ENCODE measurements at regions not wholly inside any gene's neighbourhood (a gene's known extent, or its start where the extent isn't known, plus 50 kb on each side); places are given as distances from the start of the nearest gene placed in this dataset.

GRCh38 chr6:50217841-50218240, 168.1 kb upstream of the DEFB112 start:
- no peak for DNase-seq (ENCODE audit: low read depth)

GRCh38 chr6:50236164-50236563, 186.4 kb upstream of the DEFB112 start:
- no peak for DNase-seq (ENCODE audit: low read depth)

GRCh38 chr6:50239853-50240252, 190.1 kb upstream of the DEFB112 start:
- DNase-seq (ENCODE audit: low read depth) = no peak

GRCh38 chr6:50240986-50241385, 191.3 kb upstream of the DEFB112 start:
- no peak for DNase-seq (ENCODE audit: low read depth)

- DNase-seq (ENCODE audit: low read depth) = no peak
Measured at GRCh38 chr6:50249493-50249892, 199.8 kb upstream of the DEFB112 start.

GRCh38 chr6:50257322-50257721, 207.6 kb upstream of the DEFB112 start:
- DNase-seq (ENCODE audit: low read depth) = no peak

GRCh38 chr6:50259903-50260302, 210.2 kb upstream of the DEFB112 start:
- DNase-seq (ENCODE audit: low read depth) = no peak

- no peak for DNase-seq (ENCODE audit: low read depth)
Measured at GRCh38 chr6:50264995-50265571, 215.4 kb upstream of the DEFB112 start.

- no peak for DNase-seq (ENCODE audit: low read depth)
Measured at GRCh38 chr6:50270415-50270814, 220.7 kb upstream of the DEFB112 start.

- DNase-seq (ENCODE audit: low read depth) = no peak
Measured at GRCh38 chr6:50271266-50271665, 221.5 kb upstream of the DEFB112 start.

- DNase-seq (ENCODE audit: low read depth) = no peak
Measured at GRCh38 chr6:50271817-50272216, 222.1 kb upstream of the DEFB112 start.

GRCh38 chr6:50272611-50273010, 222.9 kb upstream of the DEFB112 start:
- no peak for DNase-seq (ENCODE audit: low read depth)

- DNase-seq (ENCODE audit: low read depth) = no peak
Measured at GRCh38 chr6:50276771-50277261, 227.1 kb upstream of the DEFB112 start.

- DNase-seq (ENCODE audit: low read depth) = no peak
Measured at GRCh38 chr6:50277774-50278173, 228.0 kb upstream of the DEFB112 start.

- no peak for DNase-seq (ENCODE audit: low read depth)
Measured at GRCh38 chr6:50278663-50279062, 228.9 kb upstream of the DEFB112 start.

- DNase-seq (ENCODE audit: low read depth) = no peak
Measured at GRCh38 chr6:50285735-50286134, 236.0 kb upstream of the DEFB112 start.

GRCh38 chr6:50288241-50288640, 238.5 kb upstream of the DEFB112 start:
- no peak for DNase-seq (ENCODE audit: low read depth)

- DNase-seq (ENCODE audit: low read depth) = no peak
Measured at GRCh38 chr6:50288881-50289280, 239.2 kb upstream of the DEFB112 start.

- no peak for DNase-seq (ENCODE audit: low read depth)
Measured at GRCh38 chr6:50289366-50289765, 239.6 kb upstream of the DEFB112 start.

- DNase-seq (ENCODE audit: low read depth) = no peak
Measured at GRCh38 chr6:50301307-50301706, 251.6 kb upstream of the DEFB112 start.

- no peak for DNase-seq (ENCODE audit: low read depth)
Measured at GRCh38 chr6:50305660-50306059, 255.9 kb upstream of the DEFB112 start.

GRCh38 chr6:50318536-50318935, 268.8 kb upstream of the DEFB112 start:
- DNase-seq (ENCODE audit: low read depth) = no peak

GRCh38 chr6:50330347-50330746, 280.6 kb upstream of the DEFB112 start:
- DNase-seq (ENCODE audit: low read depth) = no peak

- no peak for DNase-seq (ENCODE audit: low read depth)
Measured at GRCh38 chr6:50330963-50331362, 281.2 kb upstream of the DEFB112 start.

GRCh38 chr6:50333696-50334095, 284.0 kb upstream of the DEFB112 start:
- no peak for DNase-seq (ENCODE audit: low read depth)

Data from CMK (cell line).